ENCODE measurements at regions not wholly inside any gene's neighbourhood (a gene's known extent, or its start where the extent isn't known, plus 50 kb on each side); places are given as distances from the start of the nearest gene placed in this dataset.
A peak's percentile ranks its signal among the peaks of the same experiment; 100 is the strongest.

DNA sequence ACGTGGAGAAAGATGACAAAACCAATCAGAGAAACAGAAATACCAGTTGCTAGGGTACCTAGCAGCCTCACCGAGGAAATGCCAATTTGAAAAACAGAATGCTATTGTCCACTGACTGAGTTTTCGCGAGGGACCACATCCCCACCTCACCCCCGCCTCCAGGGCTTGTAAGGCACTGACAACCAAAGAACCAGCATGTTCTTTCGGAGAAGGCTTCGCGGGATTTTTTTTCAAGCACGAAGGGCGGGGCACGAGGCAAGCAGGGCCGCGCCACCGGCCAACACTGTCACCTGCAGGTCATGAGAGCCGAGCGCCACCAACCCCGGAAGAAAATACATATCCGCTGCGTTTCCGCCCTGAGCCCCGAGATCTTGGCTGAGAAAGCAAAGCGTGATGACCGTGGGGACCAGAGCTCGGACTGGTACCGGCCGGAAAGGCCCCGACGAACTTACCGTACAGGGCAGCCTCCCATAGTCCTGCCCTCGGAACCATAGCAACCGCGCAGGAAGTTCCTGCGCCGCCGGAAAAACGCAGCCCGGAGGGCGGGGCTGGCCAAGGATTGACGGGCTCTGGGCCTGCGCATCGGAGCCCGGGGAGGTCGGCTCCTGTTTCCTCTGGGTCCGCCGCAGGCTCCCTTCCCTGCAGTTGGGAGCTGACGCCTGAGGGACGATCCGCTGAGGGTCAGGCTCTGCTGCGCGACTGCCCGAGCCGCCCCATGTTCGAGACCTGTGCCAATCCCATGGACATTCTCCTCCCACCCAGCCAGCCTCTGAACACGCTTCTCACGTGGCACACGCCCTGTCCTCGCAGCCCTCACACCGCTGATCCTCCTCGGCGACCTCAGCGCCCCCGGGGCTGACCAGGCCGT is 59.2 kb upstream of the PAGE5 start (continued):
- TF ChIP-seq MAX (IDR thresholded peaks at IDR 0.05; ENCODE audit: low read depth) (peak; percentile 85), NRF1 (IDR thresholded peaks at IDR 0.05; ENCODE audit: low read depth, low read length) (peak; percentile 87), POLR2AphosphoS5 (IDR thresholded peaks at IDR 0.05; ENCODE audit: low read depth, low read length) (peak; percentile 85), ELF1 (IDR thresholded peaks at IDR 0.05) (peak; percentile 10; the same call in 1 of the 2 replicates), RAD21 (IDR thresholded peaks at IDR 0.05; ENCODE audit: low read length) (peak; percentile 62)
- TF ChIP-seq, protein P1, sequence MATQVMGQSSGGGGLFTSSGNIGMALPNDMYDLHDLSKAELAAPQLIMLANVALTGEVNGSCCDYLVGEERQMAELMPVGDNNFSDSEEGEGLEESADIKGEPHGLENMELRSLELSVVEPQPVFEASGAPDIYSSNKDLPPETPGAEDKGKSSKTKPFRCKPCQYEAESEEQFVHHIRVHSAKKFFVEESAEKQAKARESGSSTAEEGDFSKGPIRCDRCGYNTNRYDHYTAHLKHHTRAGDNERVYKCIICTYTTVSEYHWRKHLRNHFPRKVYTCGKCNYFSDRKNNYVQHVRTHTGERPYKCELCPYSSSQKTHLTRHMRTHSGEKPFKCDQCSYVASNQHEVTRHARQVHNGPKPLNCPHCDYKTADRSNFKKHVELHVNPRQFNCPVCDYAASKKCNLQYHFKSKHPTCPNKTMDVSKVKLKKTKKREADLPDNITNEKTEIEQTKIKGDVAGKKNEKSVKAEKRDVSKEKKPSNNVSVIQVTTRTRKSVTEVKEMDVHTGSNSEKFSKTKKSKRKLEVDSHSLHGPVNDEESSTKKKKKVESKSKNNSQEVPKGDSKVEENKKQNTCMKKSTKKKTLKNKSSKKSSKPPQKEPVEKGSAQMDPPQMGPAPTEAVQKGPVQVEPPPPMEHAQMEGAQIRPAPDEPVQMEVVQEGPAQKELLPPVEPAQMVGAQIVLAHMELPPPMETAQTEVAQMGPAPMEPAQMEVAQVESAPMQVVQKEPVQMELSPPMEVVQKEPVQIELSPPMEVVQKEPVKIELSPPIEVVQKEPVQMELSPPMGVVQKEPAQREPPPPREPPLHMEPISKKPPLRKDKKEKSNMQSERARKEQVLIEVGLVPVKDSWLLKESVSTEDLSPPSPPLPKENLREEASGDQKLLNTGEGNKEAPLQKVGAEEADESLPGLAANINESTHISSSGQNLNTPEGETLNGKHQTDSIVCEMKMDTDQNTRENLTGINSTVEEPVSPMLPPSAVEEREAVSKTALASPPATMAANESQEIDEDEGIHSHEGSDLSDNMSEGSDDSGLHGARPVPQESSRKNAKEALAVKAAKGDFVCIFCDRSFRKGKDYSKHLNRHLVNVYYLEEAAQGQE (IDR thresholded peaks at IDR 0.05; ENCODE audit: low read depth, low read length), result no peak
- TF ChIP-seq, protein P2, sequence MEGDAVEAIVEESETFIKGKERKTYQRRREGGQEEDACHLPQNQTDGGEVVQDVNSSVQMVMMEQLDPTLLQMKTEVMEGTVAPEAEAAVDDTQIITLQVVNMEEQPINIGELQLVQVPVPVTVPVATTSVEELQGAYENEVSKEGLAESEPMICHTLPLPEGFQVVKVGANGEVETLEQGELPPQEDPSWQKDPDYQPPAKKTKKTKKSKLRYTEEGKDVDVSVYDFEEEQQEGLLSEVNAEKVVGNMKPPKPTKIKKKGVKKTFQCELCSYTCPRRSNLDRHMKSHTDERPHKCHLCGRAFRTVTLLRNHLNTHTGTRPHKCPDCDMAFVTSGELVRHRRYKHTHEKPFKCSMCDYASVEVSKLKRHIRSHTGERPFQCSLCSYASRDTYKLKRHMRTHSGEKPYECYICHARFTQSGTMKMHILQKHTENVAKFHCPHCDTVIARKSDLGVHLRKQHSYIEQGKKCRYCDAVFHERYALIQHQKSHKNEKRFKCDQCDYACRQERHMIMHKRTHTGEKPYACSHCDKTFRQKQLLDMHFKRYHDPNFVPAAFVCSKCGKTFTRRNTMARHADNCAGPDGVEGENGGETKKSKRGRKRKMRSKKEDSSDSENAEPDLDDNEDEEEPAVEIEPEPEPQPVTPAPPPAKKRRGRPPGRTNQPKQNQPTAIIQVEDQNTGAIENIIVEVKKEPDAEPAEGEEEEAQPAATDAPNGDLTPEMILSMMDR (IDR thresholded peaks at IDR 0.05), result peak; percentile 74

DNA sequence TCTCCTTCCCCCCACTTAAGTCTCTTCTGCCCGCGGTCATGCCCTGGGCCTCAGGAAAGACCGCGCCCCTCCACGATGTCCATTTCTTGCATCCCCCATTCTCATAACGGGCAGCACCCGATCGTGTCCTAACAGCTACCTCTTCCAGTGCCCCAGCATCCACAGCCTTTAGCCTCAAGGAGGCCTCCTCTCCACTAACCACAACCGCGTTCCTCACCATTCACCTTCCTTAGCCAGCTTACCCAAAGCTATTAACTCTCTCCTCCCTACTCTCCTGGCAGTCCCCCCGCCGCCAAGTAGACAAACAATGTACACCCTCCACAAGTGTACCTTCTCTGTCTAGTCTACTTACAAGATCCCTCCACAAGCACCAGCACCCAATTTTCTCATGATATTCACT is 58.6 kb upstream of the PAGE5 start:
- H3K4me3 ChIP-seq (ENCODE audit: low read depth in 2 of 2, low read length in 1 of 2), result peak overlapping the region; percentile 74 to 81
- no peaks in the 10 kb centered on the region for H3K79me2 ChIP-seq (ENCODE audit: insufficient read depth)
- H3F3A ChIP-seq (replicated peaks; ENCODE audit: insufficient read depth), result no peaks in the 10 kb centered on the region
- peaks cover 0 to 7% of the 10 kb centered on the region in 2 experiments for H3K36me3 ChIP-seq (replicated peaks in 1 of 2; ENCODE audit: control insufficient read depth in 1 of 2, insufficient read depth in 2 of 2, low read length in 1 of 2)
- H3K9ac ChIP-seq, result peak overlapping the region; percentile 59
- H3K4me2 ChIP-seq, result peak overlapping the region; percentile 69
- peak overlapping the region; percentile 86 for H2AFZ ChIP-seq (ENCODE audit: low read depth)
- H3K9me3 ChIP-seq, result no peaks in the 10 kb centered on the region
- H3K4me1 ChIP-seq (ENCODE audit: control insufficient read depth in 1 of 2, insufficient read depth in 2 of 2, low read depth in 1 of 2, low read length in 1 of 2), result peaks cover 0 to 8% of the 10 kb centered on the region in 2 experiments; a peak in 2 of 4 replicates
- CTCF ChIA-PET, result interaction anchor here (0.8 kb wide), 1 partner anchor 30 kb away, joined by 3 read pairs; no protein-coding TSS in a partner anchor
- WGBS (ENCODE audit: low lambda C conversion rate), result 22% methylated on average over 12 of the region's 12 CpGs
- no peak for DNase-seq
- H3K9me2 ChIP-seq, result no peaks in the 10 kb centered on the region
- no peaks in the 10 kb centered on the region for H4K20me1 ChIP-seq (ENCODE audit: insufficient read depth)
- H3K27me3 ChIP-seq (ENCODE audit: insufficient read depth), result no peaks in the 10 kb centered on the region
- POLR2A ChIA-PET, result interaction anchor here (0.8 kb wide), 1 partner anchor 16 kb away, joined by 4 read pairs; no protein-coding TSS in a partner anchor
- H3K27ac ChIP-seq (ENCODE audit: low read depth in 2 of 2, low read length in 1 of 2), result peak overlapping the region; percentile 83 to 96; a peak in 3 of 4 replicates
- TF ChIP-seq USF1 (IDR thresholded peaks at IDR 0.05; ENCODE audit: borderline replicate concordance, low read depth), result no peak
- TF ChIP-seq, protein P2 (IDR thresholded peaks at IDR 0.05), result no peak
